ENCODE measurements at regions not wholly inside any gene's neighbourhood (a gene's known extent, or its start where the extent isn't known, plus 50 kb on each side); places are given as distances from the start of the nearest gene placed in this dataset.

DNA sequence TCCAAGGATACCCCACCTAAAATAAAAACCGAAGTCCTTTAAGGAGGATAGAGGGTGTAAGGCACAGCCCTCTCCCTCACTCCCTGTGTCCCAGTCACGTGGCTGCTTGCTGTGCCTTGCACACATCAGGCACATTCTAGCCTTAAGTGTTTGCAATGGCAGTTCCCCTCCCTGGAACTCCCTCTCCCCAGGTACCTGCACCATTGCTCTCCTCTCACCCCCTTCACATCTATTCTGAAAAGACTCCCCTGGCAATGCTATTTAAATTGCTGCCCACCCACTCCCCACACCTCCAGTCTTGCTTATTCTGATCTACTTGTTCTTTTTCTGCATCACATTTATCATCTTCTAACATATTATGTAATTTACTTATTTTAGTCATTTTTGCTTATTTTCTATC is 91.6 kb upstream of the LNX1 start:
- Histone ChIP-seq H3K4me3 (ENCODE audit: low read depth, low read length, poor library complexity, severe bottlenecking) (no peak overlapping the region), H3K36me3 (ENCODE audit: insufficient read depth, low read length, poor library complexity, severe bottlenecking) (no peaks in the 10 kb centered on the region), H3K27ac (ENCODE audit: low read depth, low read length, poor library complexity, severe bottlenecking) (no peak overlapping the region), H3K4me1 (ENCODE audit: insufficient read depth, low read length, poor library complexity, severe bottlenecking) (no peaks in the 10 kb centered on the region), H3K27me3 (replicated peaks; ENCODE audit: insufficient read depth, low read depth, low read length, poor library complexity) (peaks cover 14% of the 10 kb centered on the region), H3K9me3 (ENCODE audit: low read depth, low read length, poor library complexity, severe bottlenecking) (no peaks in the 10 kb centered on the region)
- ChIA-PET POLR2A (ENCODE audit: low non-redundant PET) (no interaction called here), CTCF (no interaction called here)
- DNase-seq (ENCODE audit: low spot score): no peak
- TF ChIP-seq EZH2 (IDR thresholded peaks at IDR 0.05; ENCODE audit: borderline replicate concordance, low read depth, low read length, poor library complexity, severe bottlenecking) (no peak), CTCF (conservative IDR thresholded peaks at IDR 0.05; ENCODE audit: low read depth, low read length) (no peak)
- no TSS peak for BruUV-seq (replicated peaks)
- intact Hi-C loops (cut with micrococcal nuclease; ENCODE audit: unreplicated experiment): no loop called here

DNA sequence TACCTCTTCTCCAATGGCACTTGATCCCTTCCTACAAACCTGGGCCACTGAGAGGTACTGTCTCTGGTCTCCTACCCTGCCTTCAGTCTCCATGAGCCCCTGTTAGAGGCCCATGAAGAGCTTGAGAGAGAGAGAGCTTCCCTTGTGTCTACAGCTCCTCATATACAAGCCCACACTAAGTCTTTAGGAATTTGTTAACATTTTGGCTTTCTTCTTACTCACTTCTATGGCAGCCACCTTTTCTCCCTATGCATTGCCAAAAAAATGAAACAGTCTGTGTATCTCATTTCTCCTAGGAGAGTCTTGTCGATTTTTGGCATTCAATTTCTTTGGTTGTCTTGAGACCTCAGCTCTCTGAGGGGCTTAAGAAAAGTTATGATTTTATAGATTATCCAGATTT is 90.9 kb upstream of the LNX1 start:
- Histone ChIP-seq H3K27me3 (replicated peaks; ENCODE audit: insufficient read depth, low read depth, low read length, poor library complexity) (peaks cover 14% of the 10 kb centered on the region), H3K27ac (ENCODE audit: low read depth, low read length, poor library complexity, severe bottlenecking) (no peak overlapping the region), H3K4me1 (ENCODE audit: insufficient read depth, low read length, poor library complexity, severe bottlenecking) (no peaks in the 10 kb centered on the region), H3K36me3 (ENCODE audit: insufficient read depth, low read length, poor library complexity, severe bottlenecking) (no peaks in the 10 kb centered on the region), H3K4me3 (ENCODE audit: low read depth, low read length, poor library complexity, severe bottlenecking) (no peak overlapping the region), H3K9me3 (ENCODE audit: low read depth, low read length, poor library complexity, severe bottlenecking) (no peaks in the 10 kb centered on the region)
- ChIA-PET POLR2A (ENCODE audit: low non-redundant PET) (no interaction called here), CTCF (no interaction called here)
- intact Hi-C loops (cut with micrococcal nuclease; ENCODE audit: unreplicated experiment): no loop called here
- no peak for DNase-seq (ENCODE audit: low spot score)
- TF ChIP-seq EZH2 (IDR thresholded peaks at IDR 0.05; ENCODE audit: borderline replicate concordance, low read depth, low read length, poor library complexity, severe bottlenecking) (no peak), CTCF (conservative IDR thresholded peaks at IDR 0.05; ENCODE audit: low read depth, low read length) (no peak)
- BruUV-seq (replicated peaks): no TSS peak

DNA sequence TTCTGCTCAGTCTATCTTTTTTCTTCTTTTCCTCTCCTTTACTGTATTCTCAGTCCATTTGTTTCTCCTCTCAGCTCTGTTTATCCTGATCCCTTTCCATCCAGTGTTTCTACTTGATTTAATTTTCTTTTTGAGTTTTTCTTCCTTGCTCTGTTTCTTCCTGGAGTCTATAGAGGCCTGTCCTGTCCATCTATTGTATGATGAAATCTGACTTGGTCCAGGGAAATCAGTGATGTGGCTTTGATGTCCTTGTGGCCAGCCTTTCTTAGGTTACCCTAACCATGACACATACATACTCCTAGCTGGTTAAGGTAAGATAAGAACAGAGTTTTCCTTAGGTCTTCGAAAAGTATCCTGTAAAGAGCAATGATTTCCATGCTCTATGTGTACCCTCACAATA is 89.3 kb upstream of the LNX1 start:
- Histone ChIP-seq H3K27ac (ENCODE audit: low read depth, low read length, poor library complexity, severe bottlenecking) (no peak overlapping the region), H3K27me3 (replicated peaks; ENCODE audit: insufficient read depth, low read depth, low read length, poor library complexity) (peaks cover 14% of the 10 kb centered on the region), H3K4me3 (ENCODE audit: low read depth, low read length, poor library complexity, severe bottlenecking) (no peak overlapping the region), H3K9me3 (ENCODE audit: low read depth, low read length, poor library complexity, severe bottlenecking) (no peaks in the 10 kb centered on the region), H3K36me3 (ENCODE audit: insufficient read depth, low read length, poor library complexity, severe bottlenecking) (no peaks in the 10 kb centered on the region), H3K4me1 (ENCODE audit: insufficient read depth, low read length, poor library complexity, severe bottlenecking) (no peaks in the 10 kb centered on the region)
- CTCF ChIA-PET: no interaction called here
- no peak for DNase-seq (ENCODE audit: low spot score)
- BruUV-seq (replicated peaks): no TSS peak
- POLR2A ChIA-PET (ENCODE audit: low non-redundant PET): no interaction called here
- TF ChIP-seq CTCF (conservative IDR thresholded peaks at IDR 0.05; ENCODE audit: low read depth, low read length): no peak
- TF ChIP-seq EZH2 (IDR thresholded peaks at IDR 0.05; ENCODE audit: borderline replicate concordance, low read depth, low read length, poor library complexity, severe bottlenecking): no peak
- intact Hi-C loops (cut with micrococcal nuclease; ENCODE audit: unreplicated experiment): no loop called here
